Activated CD4-positive, alpha-beta T cell treated with anti-CD3 and anti-CD28 coated beads for 36 hours (primary cell): ENCODE measurements at regions not wholly inside any gene's neighbourhood (a gene's known extent, or its start where the extent isn't known, plus 50 kb on each side); places are given as distances from the start of the nearest gene placed in this dataset.
"Not testable (repeated sequence)": the region's sequence is repeated elsewhere in the genome, so short reads cannot be mapped to it uniquely, and the experiment has no call there.

Source experiments
- ATAC-seq: fragments of 200-7000 bp; cut with Tn5 transposase; one replicate; pipeline ENCODE4 v1.10.0; 2021; ENCODE audit warnings: mild to moderate bottlenecking, moderate library complexity
- CTCF ChIA-PET: fragments of 350-600 bp; sonication (Branson Sonifier 250); formaldehyde crosslinking; loops from one replicate; lab custom pipeline; 2021; ENCODE audit warnings: antibody characterized with exemption; lab: Charles Lee
- POLR2A ChIA-PET: fragments of 350-600 bp; sonication (Branson Sonifier 250); formaldehyde crosslinking; loops from one replicate; lab custom pipeline; 2021; ENCODE audit warnings: antibody characterized with exemption, inconsistent platforms; lab: Charles Lee
- DNase-seq: peaks from one replicate; pipeline ENCODE4 v3.0.0-alpha.2; 2020
- H3K27ac Mint-ChIP-seq: one replicate; pipeline ENCODE4 v1.8.0; 2021; ENCODE audit warnings: mixed read lengths
- H3K27me3 Mint-ChIP-seq: one replicate; pipeline ENCODE4 v1.8.0; 2021; ENCODE audit warnings: mixed read lengths
- H3K36me3 Mint-ChIP-seq: one replicate; pipeline ENCODE4 v1.8.0; 2021; ENCODE audit warnings: low read depth, mixed read lengths
- H3K4me1 Mint-ChIP-seq: one replicate; pipeline ENCODE4 v1.8.0; 2021; ENCODE audit warnings: mixed read lengths
- H3K4me3 Mint-ChIP-seq: one replicate; pipeline ENCODE4 v1.8.0; 2021; ENCODE audit warnings: mild to moderate bottlenecking, moderate library complexity, mixed read lengths
- H3K9me3 Mint-ChIP-seq: one replicate; pipeline ENCODE4 v1.8.0; 2021; ENCODE audit warnings: low read depth, mixed read lengths
- intact Hi-C, 2 experiments: fragments of 100-400 bp; cut with DNase I in 1 of 2; cut with micrococcal nuclease in 1 of 2; formaldehyde crosslinking; loops; one replicate each; pipeline versions ENCODE4 v1.14.2 to v1.15.1; 2022 to 2024; cut with DNase I, micrococcal nuclease

GRCh38 chr7:131625817-131626372 lies 69.5 kb upstream of the PODXL start:
- DNase-seq: no peak
- ChIA-PET POLR2A (interaction anchor here (0.7 kb wide), 1 partner anchor 442 kb away, joined by 5 read pairs; no protein-coding TSS in a partner anchor), CTCF (interaction anchor here (0.6 kb wide), 1 partner anchor 40 kb away, joined by 3 read pairs; no protein-coding TSS in a partner anchor)
- intact Hi-C loops: no loop called here
- Mint-ChIP-seq H3K27me3 (peaks cover 5% of the 10 kb centered on the region), H3K36me3 (no peaks in the 10 kb centered on the region), H3K9me3 (no peaks in the 10 kb centered on the region), H3K4me3 (no peak overlapping the region), H3K27ac (no peak overlapping the region), H3K4me1 (no peaks in the 10 kb centered on the region)
- ATAC-seq: no peak

GRCh38 chr7:131625345-131625744 lies 68.9 kb upstream of the PODXL start:
- H3K27ac Mint-ChIP-seq, ATAC-seq, intact Hi-C loops, H3K27me3 Mint-ChIP-seq, H3K4me1 Mint-ChIP-seq, DNase-seq, H3K36me3 Mint-ChIP-seq, H3K4me3 Mint-ChIP-seq, H3K9me3 Mint-ChIP-seq: not testable (repeated sequence)
- POLR2A ChIA-PET: interaction anchor here (0.7 kb wide), 1 partner anchor 443 kb away, joined by 5 read pairs; no protein-coding TSS in a partner anchor
- CTCF ChIA-PET: interaction anchor here (0.6 kb wide), 1 partner anchor 39 kb away, joined by 3 read pairs; no protein-coding TSS in a partner anchor

- intact Hi-C loops: no loop called here
- CTCF ChIA-PET: no interaction called here
- no peaks in the 10 kb centered on the region for H3K36me3 Mint-ChIP-seq
Observed at GRCh38 chr7:131624536-131624935, 68.1 kb upstream of the PODXL start.

GRCh38 chr7:131623154-131623553 lies 66.7 kb upstream of the PODXL start:
- H3K27ac Mint-ChIP-seq: no peak overlapping the region
- ChIA-PET CTCF (no interaction called here), POLR2A (no interaction called here)
- ATAC-seq: no peak
- no peak overlapping the region for H3K4me3 Mint-ChIP-seq
- H3K36me3 Mint-ChIP-seq: no peaks in the 10 kb centered on the region
- peaks cover 7% of the 10 kb centered on the region for H3K27me3 Mint-ChIP-seq
- intact Hi-C loops: no loop called here
- H3K4me1 Mint-ChIP-seq: no peaks in the 10 kb centered on the region
- DNase-seq: no peak
- H3K9me3 Mint-ChIP-seq: no peaks in the 10 kb centered on the region

More at GRCh38 chr7:131624536-131624935, 68.1 kb upstream of the PODXL start:
- Mint-ChIP-seq H3K4me1 (no peaks in the 10 kb centered on the region), H3K27ac (no peak overlapping the region), H3K4me3 (no peak overlapping the region), H3K9me3 (no peaks in the 10 kb centered on the region), H3K27me3 (peaks cover 3% of the 10 kb centered on the region)
- ATAC-seq (no peak), DNase-seq (no peak)
- POLR2A ChIA-PET: no interaction called here

GRCh38 chr7:131621652-131622051 lies 65.2 kb upstream of the PODXL start:
- Mint-ChIP-seq H3K4me3 (no peak overlapping the region), H3K36me3 (no peaks in the 10 kb centered on the region), H3K27ac (no peak overlapping the region), H3K27me3 (peaks cover 6% of the 10 kb centered on the region), H3K4me1 (no peaks in the 10 kb centered on the region), H3K9me3 (no peaks in the 10 kb centered on the region)
- CTCF ChIA-PET: no interaction called here
- DNase-seq (no peak), ATAC-seq (no peak)
- intact Hi-C loops: no loop called here
- POLR2A ChIA-PET: no interaction called here

- Mint-ChIP-seq H3K9me3 (no peaks in the 10 kb centered on the region), H3K27ac (no peak overlapping the region), H3K4me1 (no peaks in the 10 kb centered on the region), H3K4me3 (no peak overlapping the region), H3K27me3 (peaks cover 4% of the 10 kb centered on the region), H3K36me3 (no peaks in the 10 kb centered on the region)
- DNase-seq: no peak
- ChIA-PET POLR2A (no interaction called here), CTCF (no interaction called here)
- ATAC-seq: no peak
- intact Hi-C loops: no loop called here
Observed at GRCh38 chr7:131620673-131621609, 64.5 kb upstream of the PODXL start.

- H3K36me3 Mint-ChIP-seq: no peaks in the 10 kb centered on the region
Observed at GRCh38 chr7:131619336-131620305, 63.2 kb upstream of the PODXL start.

GRCh38 chr7:131618391-131618790 lies 62.0 kb upstream of the PODXL start:
- Mint-ChIP-seq H3K36me3 (no peaks in the 10 kb centered on the region), H3K9me3 (no peaks in the 10 kb centered on the region), H3K27me3 (peaks cover 4% of the 10 kb centered on the region), H3K4me3 (no peak overlapping the region), H3K27ac (no peak overlapping the region), H3K4me1 (no peaks in the 10 kb centered on the region)
- ChIA-PET CTCF (no interaction called here), POLR2A (no interaction called here)
- DNase-seq: no peak
- ATAC-seq: no peak
- intact Hi-C loops: no loop called here

More at GRCh38 chr7:131619336-131620305, 63.2 kb upstream of the PODXL start:
- Mint-ChIP-seq H3K9me3 (no peaks in the 10 kb centered on the region), H3K27ac (no peak overlapping the region), H3K4me1 (no peaks in the 10 kb centered on the region), H3K4me3 (no peak overlapping the region), H3K27me3 (peaks cover 4% of the 10 kb centered on the region)
- CTCF ChIA-PET: interaction anchor here (0.5 kb wide), 1 partner anchor 79 kb away, joined by 3 read pairs; no protein-coding TSS in a partner anchor
- no peak for ATAC-seq
- POLR2A ChIA-PET: no interaction called here
- no peak for DNase-seq
- intact Hi-C loops: no loop called here

- no peak overlapping the region for H3K27ac Mint-ChIP-seq
- no peaks in the 10 kb centered on the region for H3K9me3 Mint-ChIP-seq
- DNase-seq (no peak), ATAC-seq (no peak)
- H3K27me3 Mint-ChIP-seq: peaks cover 4% of the 10 kb centered on the region
- intact Hi-C loops: no loop called here
- CTCF ChIA-PET: interaction anchor here (1.3 kb wide), 1 partner anchor 64 kb away, joined by 3 read pairs; no protein-coding TSS in a partner anchor
- POLR2A ChIA-PET: interaction anchor here (0.7 kb wide), 1 partner anchor 16 kb away, joined by 6 read pairs; no protein-coding TSS in a partner anchor
- H3K36me3 Mint-ChIP-seq: no peaks in the 10 kb centered on the region
- H3K4me1 Mint-ChIP-seq: no peaks in the 10 kb centered on the region
- no peak overlapping the region for H3K4me3 Mint-ChIP-seq
Observed at GRCh38 chr7:131616487-131617200, 60.2 kb upstream of the PODXL start.

GRCh38 chr7:131613909-131614308 lies 57.5 kb upstream of the PODXL start:
- Mint-ChIP-seq H3K36me3 (no peaks in the 10 kb centered on the region), H3K27me3 (peaks cover 4% of the 10 kb centered on the region), H3K4me1 (no peaks in the 10 kb centered on the region), H3K9me3 (no peaks in the 10 kb centered on the region), H3K4me3 (no peak overlapping the region), H3K27ac (no peak overlapping the region)
- no peak for ATAC-seq
- DNase-seq: no peak
- POLR2A ChIA-PET: no interaction called here
- CTCF ChIA-PET: no interaction called here
- intact Hi-C loops: no loop called here
